ENCODE measurements at regions not wholly inside any gene's neighbourhood (a gene's known extent, or its start where the extent isn't known, plus 50 kb on each side); places are given as distances from the start of the nearest gene placed in this dataset.

- ATAC-seq (replicated peaks) (no peak), DNase-seq (no peak)
- Mint-ChIP-seq H3K9me3 (no peaks in the 10 kb centered on the region), H3K4me3 (no peak overlapping the region), H3K36me3 (ENCODE audit: insufficient read depth) (peaks cover 27% of the 10 kb centered on the region), H3K4me1 (ENCODE audit: low read depth in 2 of 2) (peaks cover 47 to 60% of the 10 kb centered on the region in 2 donors), H3K27ac (peak overlapping the region in 1 of 2 donors; percentile 98), H3K27me3 (no peaks in the 10 kb centered on the region)
These were observed 169.4 kb upstream of the HMCN1 start for GRCh38 chr1:185564816-185565215.

DNA sequence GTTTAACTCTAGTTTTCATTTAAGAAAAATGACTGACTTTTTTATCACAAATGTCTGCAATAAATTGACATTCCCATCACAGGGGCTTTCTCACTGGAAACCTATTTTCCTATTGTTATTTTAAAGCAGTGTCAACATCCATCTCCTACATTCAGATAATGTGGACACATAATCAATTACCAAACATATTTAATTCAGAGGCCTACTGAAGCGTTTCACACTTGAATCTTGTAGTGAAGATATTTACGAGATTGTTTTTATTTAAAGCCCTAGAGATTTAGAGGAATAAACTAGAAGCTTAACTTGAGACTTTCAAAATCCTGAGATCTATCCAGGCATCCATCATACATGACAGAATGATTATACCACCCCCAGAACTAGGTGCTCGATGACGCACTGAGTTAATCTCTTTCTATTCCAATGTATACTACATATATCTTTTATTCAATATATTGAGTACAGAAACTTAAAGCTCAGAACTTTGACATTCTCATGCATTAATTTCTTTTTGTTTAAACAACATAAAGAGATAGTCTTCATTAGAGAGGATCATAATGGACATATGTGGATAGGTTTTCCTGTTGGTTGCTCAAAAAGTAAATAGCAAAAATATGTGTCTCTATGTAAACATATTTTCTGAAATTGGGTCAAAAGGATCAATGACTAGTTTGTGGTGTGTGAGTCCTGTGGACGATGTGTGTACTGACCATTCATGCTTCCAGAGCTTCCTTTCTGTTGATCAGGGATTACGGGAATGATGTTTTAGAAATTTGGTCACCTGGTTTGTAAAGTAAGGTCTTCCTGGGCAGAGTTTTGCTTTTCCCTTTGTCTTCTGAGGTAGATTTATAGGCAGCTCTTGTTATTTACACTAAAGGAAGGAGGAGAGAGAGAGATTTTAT is 171.5 kb upstream of the HMCN1 start:
- Mint-ChIP-seq H3K9me3 (no peaks in the 10 kb centered on the region), H3K36me3 (ENCODE audit: insufficient read depth) (peaks cover 23% of the 10 kb centered on the region), H3K4me3 (no peak overlapping the region), H3K27ac (peak overlapping the region in 1 of 2 donors; percentile 16), H3K27me3 (no peaks in the 10 kb centered on the region), H3K4me1 (ENCODE audit: low read depth in 2 of 2) (peaks cover 47% of the 10 kb centered on the region in 2 donors)
- ATAC-seq (replicated peaks): no peak
- DNase-seq: no peak

- Mint-ChIP-seq H3K4me3 (peak overlapping the region; percentile 63 to 73), H3K9me3 (no peaks in the 10 kb centered on the region), H3K27ac (peak overlapping the region; percentile 92 to 94), H3K4me1 (ENCODE audit: low read depth in 2 of 2) (peaks cover 36% of the 10 kb centered on the region in 2 donors), H3K27me3 (no peaks in the 10 kb centered on the region), H3K36me3 (ENCODE audit: insufficient read depth) (peaks cover 13% of the 10 kb centered on the region)
- no peak for DNase-seq
- peak; percentile 50 for ATAC-seq (replicated peaks)
These were observed 172.6 kb upstream of the HMCN1 start for GRCh38 chr1:185561629-185562028.

DNA sequence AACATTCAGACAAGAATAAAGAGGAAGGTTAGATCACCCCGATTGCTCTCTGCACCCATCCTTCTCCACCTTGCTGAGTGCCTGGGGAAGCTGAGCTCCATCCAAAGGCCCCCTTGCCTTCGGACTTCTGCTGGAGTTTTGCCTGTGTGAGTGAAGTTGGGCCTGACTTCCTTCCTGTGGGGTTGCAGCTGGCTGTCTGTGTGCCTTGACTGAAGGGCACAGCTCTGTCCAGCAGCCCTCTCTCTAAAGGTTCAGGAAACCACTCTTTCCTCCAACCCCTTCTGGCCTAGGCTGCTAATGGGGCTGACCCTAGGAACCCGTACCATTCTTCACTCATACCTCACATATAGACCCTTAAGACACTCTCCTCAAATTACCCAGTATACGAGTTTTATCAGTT is 173.4 kb upstream of the HMCN1 start:
- Mint-ChIP-seq H3K36me3 (ENCODE audit: insufficient read depth) (peaks cover 11% of the 10 kb centered on the region), H3K4me1 (ENCODE audit: low read depth in 2 of 2) (peaks cover 27 to 30% of the 10 kb centered on the region in 2 donors), H3K27ac (peak overlapping the region; percentile 92 to 94)

GRCh38 chr1:185559684-185560331 is 174.4 kb upstream of the HMCN1 start:
- Mint-ChIP-seq H3K9me3 (no peaks in the 10 kb centered on the region), H3K4me1 (ENCODE audit: low read depth in 2 of 2) (peaks cover 27 to 30% of the 10 kb centered on the region in 2 donors), H3K4me3 (peak overlapping the region in 1 of 2 donors; percentile 63), H3K27me3 (no peaks in the 10 kb centered on the region), H3K27ac (peak overlapping the region; percentile 92 to 94), H3K36me3 (ENCODE audit: insufficient read depth) (peaks cover 11% of the 10 kb centered on the region)
- DNase-seq: peak; percentile 33 to 45 (median 38)
- ATAC-seq (replicated peaks): peak; percentile 85

More for the DNA sequence above, 173.4 kb upstream of the HMCN1 start:
- no peak for DNase-seq
- no peaks in the 10 kb centered on the region for H3K27me3 Mint-ChIP-seq
- no peaks in the 10 kb centered on the region for H3K9me3 Mint-ChIP-seq
- peak overlapping the region; percentile 63 to 73 for H3K4me3 Mint-ChIP-seq
- no peak for ATAC-seq (replicated peaks)

- Mint-ChIP-seq H3K27ac (peak overlapping the region; percentile 92 to 94), H3K27me3 (no peaks in the 10 kb centered on the region), H3K4me3 (no peak overlapping the region), H3K36me3 (ENCODE audit: insufficient read depth) (peaks cover 11% of the 10 kb centered on the region), H3K9me3 (no peaks in the 10 kb centered on the region), H3K4me1 (ENCODE audit: low read depth in 2 of 2) (peaks cover 27 to 30% of the 10 kb centered on the region in 2 donors)
- ATAC-seq (replicated peaks) (no peak), DNase-seq (no peak)
These were observed 175.0 kb upstream of the HMCN1 start for GRCh38 chr1:185559151-185559550.

DNA sequence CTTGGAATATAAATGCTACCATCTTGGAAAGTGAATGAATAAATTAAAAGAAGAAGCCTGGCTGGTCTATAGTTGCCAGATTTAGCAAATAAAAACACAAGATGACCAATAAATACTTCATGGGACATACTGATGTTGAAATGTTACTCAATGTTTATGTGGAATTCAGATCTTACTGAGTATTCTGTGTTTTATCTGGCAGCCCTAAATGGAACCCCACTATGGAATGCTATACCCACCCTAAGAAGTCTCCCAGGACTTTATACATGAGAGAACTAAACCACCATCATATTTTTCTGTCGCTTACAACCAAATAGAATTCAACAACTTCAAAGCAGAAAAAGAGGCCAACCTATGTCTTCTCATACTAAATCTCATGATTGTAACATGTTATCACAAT is 177.6 kb upstream of the HMCN1 start:
- Mint-ChIP-seq H3K4me3 (no peak overlapping the region), H3K9me3 (no peaks in the 10 kb centered on the region), H3K4me1 (ENCODE audit: low read depth in 2 of 2) (peaks cover 22 to 23% of the 10 kb centered on the region in 2 donors), H3K27me3 (no peaks in the 10 kb centered on the region), H3K27ac (no peak overlapping the region), H3K36me3 (ENCODE audit: insufficient read depth) (peaks cover 9% of the 10 kb centered on the region)
- ATAC-seq (replicated peaks) (no peak), DNase-seq (no peak)

DNA sequence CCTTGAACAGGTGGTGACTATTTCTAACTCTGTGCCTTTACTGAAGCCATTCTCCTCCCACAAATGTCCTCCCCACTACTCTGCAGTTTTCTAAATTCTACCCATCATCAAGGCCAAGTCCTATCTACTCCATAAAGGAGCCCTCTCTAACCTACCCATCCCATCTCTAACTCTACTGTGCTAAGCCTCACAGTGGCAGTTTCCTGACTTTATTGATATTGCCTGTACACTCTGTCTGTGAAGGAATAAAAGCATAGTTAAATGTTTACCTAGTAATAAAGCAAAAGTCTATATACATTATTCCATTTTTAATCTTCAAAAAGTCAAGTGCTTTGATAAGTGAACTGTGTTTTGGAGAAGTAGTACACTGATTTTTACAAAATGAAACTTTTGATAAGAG is 178.4 kb upstream of the HMCN1 start:
- ATAC-seq (replicated peaks): no peak
- H3K4me3 Mint-ChIP-seq: no peak overlapping the region

DNA sequence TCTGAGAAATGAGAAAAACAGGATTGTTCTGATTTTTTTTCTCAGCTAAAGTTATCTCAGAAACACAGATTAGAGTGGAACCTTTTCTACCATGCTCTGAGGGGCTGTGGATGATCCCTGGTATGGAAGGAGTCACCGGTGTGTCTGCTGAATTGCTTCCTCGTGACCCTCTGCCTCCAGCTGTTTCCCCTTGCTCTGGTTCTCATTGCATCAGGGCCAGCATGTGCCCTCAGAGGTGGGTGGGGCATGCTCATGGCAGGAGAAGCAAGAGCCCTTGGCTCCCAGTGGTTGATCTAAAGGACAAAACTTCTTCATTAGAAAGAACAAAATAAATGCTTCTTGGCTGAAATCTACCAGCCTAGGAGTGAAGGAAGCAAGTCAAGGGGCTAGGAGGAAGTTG is 183.2 kb upstream of the HMCN1 start:
- no peak for ATAC-seq (replicated peaks)
- Mint-ChIP-seq H3K9me3 (no peaks in the 10 kb centered on the region), H3K4me3 (no peak overlapping the region), H3K4me1 (ENCODE audit: low read depth in 2 of 2) (peaks cover 0 to 3% of the 10 kb centered on the region in 2 donors), H3K27ac (no peak overlapping the region), H3K36me3 (ENCODE audit: insufficient read depth) (no peaks in the 10 kb centered on the region), H3K27me3 (no peaks in the 10 kb centered on the region)
- DNase-seq: no peak

More for the DNA sequence above, 178.4 kb upstream of the HMCN1 start:
- Mint-ChIP-seq H3K4me1 (ENCODE audit: low read depth in 2 of 2) (peaks cover 14 to 15% of the 10 kb centered on the region in 2 donors), H3K9me3 (no peaks in the 10 kb centered on the region), H3K27me3 (no peaks in the 10 kb centered on the region), H3K27ac (no peak overlapping the region), H3K36me3 (ENCODE audit: insufficient read depth) (peaks cover 4% of the 10 kb centered on the region)
- DNase-seq: no peak

DNA sequence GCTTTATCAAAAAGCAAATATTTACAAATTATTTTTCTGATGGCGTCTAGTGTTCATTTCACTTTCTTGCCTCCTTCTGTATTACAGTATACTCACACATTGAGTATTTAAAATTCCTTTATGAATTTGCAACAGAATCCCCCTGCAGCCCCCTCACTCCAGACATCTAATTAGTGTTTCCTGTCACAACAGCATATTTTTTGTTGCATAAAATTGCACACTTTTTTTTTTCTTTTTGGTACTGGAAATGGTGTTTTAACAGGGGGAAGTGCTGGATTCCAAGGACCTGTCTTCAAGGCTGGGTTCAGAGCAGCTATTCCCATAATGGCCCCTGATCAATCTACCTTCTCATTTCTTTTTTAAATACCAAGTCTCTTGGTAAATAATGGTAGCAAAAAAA is 184.3 kb upstream of the HMCN1 start:
- no peak for DNase-seq
- ATAC-seq (replicated peaks): no peak
- Mint-ChIP-seq H3K9me3 (no peaks in the 10 kb centered on the region), H3K4me1 (ENCODE audit: low read depth in 2 of 2) (peaks cover 0 to 5% of the 10 kb centered on the region in 2 donors), H3K27me3 (no peaks in the 10 kb centered on the region), H3K27ac (no peak overlapping the region), H3K36me3 (ENCODE audit: insufficient read depth) (no peaks in the 10 kb centered on the region), H3K4me3 (no peak overlapping the region)

DNA sequence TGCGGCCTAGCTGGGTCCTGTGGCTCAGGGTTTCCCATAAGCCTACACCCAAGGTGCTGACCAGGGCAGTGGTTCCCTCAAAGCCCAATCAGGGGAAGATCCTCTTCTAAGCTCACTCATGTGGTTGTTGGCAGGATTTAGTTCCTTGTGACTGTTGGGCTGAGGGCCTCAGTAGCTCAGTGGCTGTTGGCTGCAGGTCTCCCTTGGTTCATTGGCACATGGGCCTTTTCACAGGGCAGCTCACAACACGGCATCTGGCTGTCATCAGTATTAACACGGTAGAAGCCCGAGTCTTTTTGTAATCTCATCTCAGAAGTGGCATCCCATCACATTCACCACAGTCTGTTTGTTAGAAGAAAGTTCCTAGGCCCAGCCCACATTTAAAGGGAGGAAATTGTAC is 188.2 kb upstream of the HMCN1 start:
- DNase-seq: no peak
- no peaks in the 10 kb centered on the region for H3K27me3 Mint-ChIP-seq
- H3K27ac Mint-ChIP-seq: peak overlapping the region in 1 of 2 donors; percentile 50
- ATAC-seq (replicated peaks): no peak
- H3K4me1 Mint-ChIP-seq (ENCODE audit: low read depth in 2 of 2): peaks cover 0 to 5% of the 10 kb centered on the region in 2 donors
- no peak overlapping the region for H3K4me3 Mint-ChIP-seq
- no peaks in the 10 kb centered on the region for H3K36me3 Mint-ChIP-seq (ENCODE audit: insufficient read depth)
- no peaks in the 10 kb centered on the region for H3K9me3 Mint-ChIP-seq

GRCh38 chr1:185541871-185542301 is 192.3 kb upstream of the HMCN1 start:
- Mint-ChIP-seq H3K27ac (no peak overlapping the region), H3K9me3 (no peaks in the 10 kb centered on the region)

GRCh38 chr1:185540295-185540694 is 193.9 kb upstream of the HMCN1 start:
- H3K27ac Mint-ChIP-seq: no peak overlapping the region
- H3K36me3 Mint-ChIP-seq (ENCODE audit: insufficient read depth): no peaks in the 10 kb centered on the region
- H3K9me3 Mint-ChIP-seq: no peaks in the 10 kb centered on the region
- H3K4me1 Mint-ChIP-seq (ENCODE audit: low read depth in 2 of 2): peaks cover 0 to 3% of the 10 kb centered on the region in 2 donors
- peaks cover 0 to 9% of the 10 kb centered on the region in 2 donors for H3K27me3 Mint-ChIP-seq
- H3K4me3 Mint-ChIP-seq: no peak overlapping the region
- no peak for ATAC-seq (replicated peaks)
- no peak for DNase-seq

More at GRCh38 chr1:185541871-185542301, 192.3 kb upstream of the HMCN1 start:
- ATAC-seq (replicated peaks) (no peak), DNase-seq (no peak)
- Mint-ChIP-seq H3K27me3 (peaks cover 0 to 8% of the 10 kb centered on the region in 2 donors), H3K36me3 (ENCODE audit: insufficient read depth) (no peaks in the 10 kb centered on the region), H3K4me1 (ENCODE audit: low read depth in 2 of 2) (peaks cover 3 to 5% of the 10 kb centered on the region in 2 donors), H3K4me3 (no peak overlapping the region)
